ENCODE measurements at regions not wholly inside any gene's neighbourhood (a gene's known extent, or its start where the extent isn't known, plus 50 kb on each side); places are given as distances from the start of the nearest gene placed in this dataset.

DNA sequence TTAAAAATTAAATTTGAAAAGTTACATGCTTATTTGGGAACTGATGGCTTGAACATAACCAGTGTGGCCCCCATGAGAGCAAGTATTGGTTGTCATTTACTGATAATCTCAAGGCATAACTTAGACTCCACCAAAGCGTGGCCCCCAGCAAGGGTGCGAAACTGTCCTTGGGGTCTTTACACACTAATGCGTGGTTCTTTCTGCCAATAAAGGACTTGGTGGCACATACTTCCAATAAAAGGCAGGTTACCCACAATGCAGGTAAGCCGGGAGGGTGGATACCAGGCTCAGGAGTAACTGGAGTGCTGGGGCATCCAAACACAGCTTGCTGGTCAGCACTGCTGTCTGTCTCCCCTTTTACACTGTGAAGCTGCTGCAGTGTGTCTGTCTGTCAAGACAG, 278.2 kb upstream of the NCKAP5 start:
- TF ChIP-seq POLR2A (IDR thresholded peaks at IDR 0.05; ENCODE audit: extremely low read depth, insufficient read length) (no peak), MAX (IDR thresholded peaks at IDR 0.05; ENCODE audit: low read depth, low read length) (no peak), CTCF (IDR thresholded peaks at IDR 0.05; ENCODE audit: low read depth, low read length) (no peak), MYC (IDR thresholded peaks at IDR 0.05; ENCODE audit: low read depth, low read length) (no peak)

Measured in NB4 (cell line).